GM23248 (cell line): ENCODE measurements at regions not wholly inside any gene's neighbourhood (a gene's known extent, or its start where the extent isn't known, plus 50 kb on each side); places are given as distances from the start of the nearest gene placed in this dataset.

Experiments
- EZH2 ChIP-seq: fragments of 200-600 bp; sonication (generic); IDR thresholded peaks from 2 replicates; pipeline ENCODE4 v1.6.1; 2018; ENCODE audit warnings: antibody characterized with exemption, mild to moderate bottlenecking; ENCODE audit not compliant: insufficient read depth, poor library complexity, severe bottlenecking
- EZH2phosphoT487 ChIP-seq: fragments of 200-600 bp; sonication (generic); IDR thresholded peaks from 2 replicates; pipeline ENCODE4 v1.6.1; 2018; ENCODE audit warnings: antibody characterized with exemption, moderate library complexity, mild to moderate bottlenecking, low read depth; ENCODE audit not compliant: insufficient read depth

DNA sequence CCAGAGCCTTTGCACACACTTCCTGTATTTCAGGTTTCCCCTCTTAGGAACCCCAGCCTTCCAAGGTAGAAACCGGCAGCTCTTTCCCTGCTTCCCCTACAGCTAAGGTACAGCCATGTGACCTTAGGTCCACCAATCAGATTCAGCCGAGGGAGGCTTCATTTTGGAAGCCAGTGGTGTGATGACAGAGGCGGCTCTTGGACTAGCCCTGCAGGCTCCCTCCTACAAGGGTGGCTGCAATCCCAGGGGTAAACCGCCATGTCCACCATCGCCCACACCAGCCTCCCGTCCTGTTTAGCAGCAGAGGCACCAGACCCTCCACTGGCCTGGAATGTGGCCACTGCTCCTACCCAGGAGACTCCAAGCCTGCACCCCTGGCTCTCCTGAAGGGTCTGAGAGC lies 65.6 kb downstream of the SERPINA3 start:
- no peak for TF ChIP-seq EZH2
- no peak for TF ChIP-seq EZH2phosphoT487
